ENCODE measurements at regions not wholly inside any gene's neighbourhood (a gene's known extent, or its start where the extent isn't known, plus 50 kb on each side); places are given as distances from the start of the nearest gene placed in this dataset.

- ATAC-seq, result no peak
Measured at GRCh38 chr18:27899893-27900292, 277.0 kb downstream of the CDH2 start.

DNA sequence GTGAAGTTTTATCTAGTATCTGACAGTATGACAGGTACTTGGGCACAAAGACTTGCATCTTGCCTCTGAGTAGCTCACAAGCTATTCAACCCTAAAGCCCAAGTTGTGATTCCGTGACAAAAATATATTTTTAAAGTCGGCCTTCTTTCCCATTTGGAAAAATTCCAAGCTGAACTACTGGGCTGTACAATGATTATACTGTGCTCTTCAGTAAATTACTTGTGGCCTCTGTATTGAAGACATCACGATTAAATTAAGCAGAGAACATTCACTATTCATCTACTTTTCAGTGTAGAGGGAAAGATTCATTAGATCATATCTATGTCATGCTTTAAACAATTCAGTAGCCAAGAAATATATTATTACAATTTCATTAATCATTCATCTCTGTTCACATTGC, 282.2 kb downstream of the CDH2 start:
- DNase-seq (no peak), ATAC-seq (no peak)
- Mint-ChIP-seq H3K27me3 (no peaks in the 10 kb centered on the region), H3K9me3 (no peaks in the 10 kb centered on the region), H3K4me3 (no peak overlapping the region), H3K4me1 (no peaks in the 10 kb centered on the region), H3K27ac (no peak overlapping the region)

More at GRCh38 chr18:27899893-27900292, 277.0 kb downstream of the CDH2 start:
- no peak for DNase-seq
- no peak overlapping the region for H3K27ac Mint-ChIP-seq
- H3K4me3 Mint-ChIP-seq, result no peak overlapping the region
- H3K27me3 Mint-ChIP-seq, result no peaks in the 10 kb centered on the region
- no peaks in the 10 kb centered on the region for H3K4me1 Mint-ChIP-seq
- H3K9me3 Mint-ChIP-seq, result peaks cover 8 to 23% of the 10 kb centered on the region in 2 donors

- DNase-seq (no peak), ATAC-seq (no peak)
- H3K4me3 Mint-ChIP-seq, result no peak overlapping the region
- no peak overlapping the region for H3K27ac Mint-ChIP-seq
- no peaks in the 10 kb centered on the region for H3K9me3 Mint-ChIP-seq
- no peaks in the 10 kb centered on the region for H3K4me1 Mint-ChIP-seq
- H3K27me3 Mint-ChIP-seq, result no peaks in the 10 kb centered on the region
Measured at GRCh38 chr18:27887711-27888495, 289.0 kb downstream of the CDH2 start.

- H3K27ac Mint-ChIP-seq, result no peak overlapping the region
Measured at GRCh38 chr18:27887287-27887686, 289.6 kb downstream of the CDH2 start.

DNA sequence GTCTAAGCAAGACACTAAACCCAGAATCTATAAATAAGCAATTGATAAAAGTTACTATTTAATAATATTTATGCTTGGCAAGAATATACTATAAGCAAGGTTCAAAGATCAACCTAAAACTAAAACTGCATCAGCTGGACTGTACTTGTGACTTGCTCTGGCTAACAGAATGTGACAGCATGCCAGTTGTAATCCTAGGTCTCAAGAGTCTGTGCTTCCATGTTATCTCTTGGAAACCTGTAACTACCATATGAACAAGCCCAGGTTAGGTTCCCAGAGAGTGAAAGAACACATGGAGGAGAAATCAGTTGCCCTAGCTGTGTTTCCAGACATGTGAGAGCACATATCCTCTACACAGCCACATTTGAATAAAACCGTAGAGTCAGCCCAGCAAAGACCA, 297.4 kb downstream of the CDH2 start:
- peaks cover 13 to 16% of the 10 kb centered on the region in 2 donors for H3K9me3 Mint-ChIP-seq
- ATAC-seq, result no peak
- DNase-seq, result no peak
- H3K27ac Mint-ChIP-seq, result no peak overlapping the region
- no peak overlapping the region for H3K4me3 Mint-ChIP-seq
- no peaks in the 10 kb centered on the region for H3K4me1 Mint-ChIP-seq
- H3K27me3 Mint-ChIP-seq, result no peaks in the 10 kb centered on the region

More at GRCh38 chr18:27887287-27887686, 289.6 kb downstream of the CDH2 start:
- Mint-ChIP-seq H3K9me3 (no peaks in the 10 kb centered on the region), H3K27me3 (no peaks in the 10 kb centered on the region), H3K4me3 (no peak overlapping the region), H3K4me1 (no peaks in the 10 kb centered on the region)
- ATAC-seq (no peak), DNase-seq (no peak)

- Mint-ChIP-seq H3K9me3 (peaks cover 8 to 10% of the 10 kb centered on the region in 2 donors), H3K4me1 (no peaks in the 10 kb centered on the region), H3K27ac (no peak overlapping the region), H3K27me3 (no peaks in the 10 kb centered on the region), H3K4me3 (no peak overlapping the region)
- DNase-seq (no peak), ATAC-seq (no peak)
Measured at GRCh38 chr18:27871726-27872125, 305.2 kb downstream of the CDH2 start.

DNA sequence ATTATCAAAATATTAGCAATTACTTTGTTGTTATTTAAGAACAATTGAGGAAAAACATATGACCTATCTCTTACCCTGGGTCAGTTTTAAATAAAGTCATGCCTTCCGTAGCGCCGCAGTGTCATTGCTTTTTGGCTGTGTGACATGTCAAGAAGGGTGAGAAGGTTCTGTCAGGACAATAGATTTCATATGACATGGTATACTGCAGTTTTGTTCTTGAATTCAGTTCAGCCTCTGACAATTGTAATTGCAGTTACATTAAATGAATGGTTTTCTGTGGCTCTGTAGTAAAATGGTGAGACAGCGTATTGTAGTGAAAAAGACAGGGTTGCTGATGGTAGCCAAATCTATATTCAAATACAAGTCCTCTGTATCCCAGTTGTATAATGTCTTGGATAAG, 307.2 kb downstream of the CDH2 start:
- H3K27ac Mint-ChIP-seq, result no peak overlapping the region
- H3K4me3 Mint-ChIP-seq, result no peak overlapping the region
- peaks cover 8 to 9% of the 10 kb centered on the region in 2 donors for H3K9me3 Mint-ChIP-seq
- H3K27me3 Mint-ChIP-seq, result no peaks in the 10 kb centered on the region
- DNase-seq (no peak), ATAC-seq (no peak)
- H3K4me1 Mint-ChIP-seq, result no peaks in the 10 kb centered on the region

DNA sequence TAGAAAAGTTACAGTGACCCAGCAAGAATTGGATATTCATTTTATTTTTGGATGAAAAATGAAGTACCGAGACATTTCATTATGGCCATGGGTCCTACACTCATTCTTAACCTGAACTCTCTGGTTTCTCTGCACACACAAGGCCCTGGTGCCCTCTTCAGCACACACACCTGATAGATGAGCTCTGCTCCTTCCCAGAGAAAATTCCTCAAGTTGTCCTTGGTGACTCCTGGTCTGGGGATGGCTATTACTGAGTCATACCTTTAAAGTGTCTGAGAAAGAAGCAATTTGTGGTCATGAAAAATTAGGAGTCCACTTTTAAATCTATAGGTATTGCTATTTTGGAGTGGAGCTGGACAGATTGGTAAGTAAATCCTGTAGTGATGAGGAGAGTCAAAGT, 311.5 kb downstream of the CDH2 start:
- Mint-ChIP-seq H3K4me3 (no peak overlapping the region), H3K27me3 (no peaks in the 10 kb centered on the region)

GRCh38 chr18:27863780-27864430, 313.0 kb downstream of the CDH2 start:
- ATAC-seq, result no peak
- H3K4me3 Mint-ChIP-seq, result no peak overlapping the region
- no peaks in the 10 kb centered on the region for H3K4me1 Mint-ChIP-seq
- no peaks in the 10 kb centered on the region for H3K27me3 Mint-ChIP-seq
- DNase-seq, result no peak
- no peaks in the 10 kb centered on the region for H3K9me3 Mint-ChIP-seq
- no peak overlapping the region for H3K27ac Mint-ChIP-seq

More for the DNA sequence above, 311.5 kb downstream of the CDH2 start:
- ATAC-seq (no peak), DNase-seq (no peak)
- H3K9me3 Mint-ChIP-seq, result no peaks in the 10 kb centered on the region
- peak overlapping the region in 1 of 2 donors; percentile 39 for H3K27ac Mint-ChIP-seq
- no peaks in the 10 kb centered on the region for H3K4me1 Mint-ChIP-seq

GRCh38 chr18:27862041-27862682, 314.8 kb downstream of the CDH2 start:
- Mint-ChIP-seq H3K4me3 (no peak overlapping the region), H3K9me3 (peaks cover 0 to 5% of the 10 kb centered on the region in 2 donors), H3K27ac (no peak overlapping the region), H3K27me3 (no peaks in the 10 kb centered on the region), H3K4me1 (no peaks in the 10 kb centered on the region)
- ATAC-seq (no peak), DNase-seq (no peak)

GRCh38 chr18:27861539-27861938, 315.4 kb downstream of the CDH2 start:
- H3K9me3 Mint-ChIP-seq, result peaks cover 0 to 5% of the 10 kb centered on the region in 2 donors
- H3K27ac Mint-ChIP-seq, result no peak overlapping the region
- DNase-seq, result no peak
- H3K4me1 Mint-ChIP-seq, result no peaks in the 10 kb centered on the region
- ATAC-seq, result no peak
- no peaks in the 10 kb centered on the region for H3K27me3 Mint-ChIP-seq
- no peak overlapping the region for H3K4me3 Mint-ChIP-seq

- Mint-ChIP-seq H3K27me3 (no peaks in the 10 kb centered on the region), H3K4me3 (no peak overlapping the region), H3K27ac (no peak overlapping the region), H3K4me1 (no peaks in the 10 kb centered on the region), H3K9me3 (peaks cover 0 to 5% of the 10 kb centered on the region in 2 donors)
- ATAC-seq (no peak), DNase-seq (no peak)
Measured at GRCh38 chr18:27860701-27861107, 316.2 kb downstream of the CDH2 start.

- ATAC-seq (no peak), DNase-seq (no peak)
- Mint-ChIP-seq H3K4me1 (no peaks in the 10 kb centered on the region), H3K27me3 (no peaks in the 10 kb centered on the region), H3K4me3 (no peak overlapping the region), H3K27ac (no peak overlapping the region), H3K9me3 (peaks cover 0 to 5% of the 10 kb centered on the region in 2 donors)
Measured at GRCh38 chr18:27860011-27860410, 316.9 kb downstream of the CDH2 start.

DNA sequence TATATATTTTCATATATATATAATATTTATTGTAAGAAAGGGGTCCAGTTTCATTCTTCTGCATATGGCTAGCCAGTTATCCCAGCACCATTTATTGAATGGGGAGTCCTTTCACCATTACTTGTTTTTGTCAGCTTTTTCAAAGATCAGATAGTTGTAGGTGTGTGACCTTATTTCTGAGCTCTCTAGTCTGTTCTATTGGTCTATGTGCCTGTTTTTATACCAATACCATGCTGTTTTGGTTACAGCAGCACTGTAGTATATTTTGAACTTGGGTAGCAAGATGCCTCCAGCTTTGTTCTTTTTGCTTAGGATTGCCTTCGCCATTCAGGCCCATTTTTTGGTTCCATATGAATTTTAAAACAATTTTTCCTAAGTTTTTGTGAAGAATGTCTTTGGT, 320.1 kb downstream of the CDH2 start:
- H3K27me3 Mint-ChIP-seq, result no peaks in the 10 kb centered on the region
- H3K27ac Mint-ChIP-seq, result no peak overlapping the region

DNA sequence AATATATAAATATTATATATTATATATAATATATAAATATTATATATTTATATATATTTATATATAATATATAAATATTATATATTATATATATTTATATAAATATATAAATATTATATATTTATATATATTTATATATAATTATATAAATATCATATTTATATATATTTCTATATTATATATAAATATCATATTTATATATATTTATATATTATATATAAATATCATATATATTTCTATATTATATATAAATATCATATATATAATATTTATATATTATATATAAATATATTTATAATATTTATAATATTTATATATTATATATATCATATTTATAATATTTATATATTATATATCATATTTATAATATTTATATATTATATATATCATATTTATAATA, 321.4 kb downstream of the CDH2 start:
- no peak overlapping the region for H3K27ac Mint-ChIP-seq
- ATAC-seq (no peak), DNase-seq (no peak)
- H3K4me3 Mint-ChIP-seq, result no peak overlapping the region
- H3K4me1 Mint-ChIP-seq, result no peaks in the 10 kb centered on the region
- peaks cover 6 to 21% of the 10 kb centered on the region in 2 donors for H3K9me3 Mint-ChIP-seq
- H3K27me3 Mint-ChIP-seq, result no peaks in the 10 kb centered on the region

More for the DNA sequence above, 320.1 kb downstream of the CDH2 start:
- H3K9me3 Mint-ChIP-seq, result peaks cover 4 to 21% of the 10 kb centered on the region in 2 donors
- H3K4me3 Mint-ChIP-seq, result no peak overlapping the region
- no peaks in the 10 kb centered on the region for H3K4me1 Mint-ChIP-seq
- peak; percentile 37 for ATAC-seq
- DNase-seq, result no peak

- DNase-seq (no peak), ATAC-seq (no peak)
- Mint-ChIP-seq H3K27ac (no peak overlapping the region), H3K4me1 (no peaks in the 10 kb centered on the region), H3K4me3 (no peak overlapping the region), H3K27me3 (no peaks in the 10 kb centered on the region), H3K9me3 (peaks cover 9 to 21% of the 10 kb centered on the region in 2 donors)
Measured at GRCh38 chr18:27854631-27855030, 322.3 kb downstream of the CDH2 start.
